Immature natural killer cell (primary cell): ENCODE measurements at regions not wholly inside any gene's neighbourhood (a gene's known extent, or its start where the extent isn't known, plus 50 kb on each side); places are given as distances from the start of the nearest gene placed in this dataset.

Experiments used
- DNase-seq, 3 donors: peaks; one replicate each; pipeline ENCODE4 v3.0.0; 2022; ENCODE audit warnings: mixed read lengths in 1 of 3
- H3K27ac Mint-ChIP-seq, 6 donors: one replicate each; pipeline ENCODE4 v1.8.0; 2020; ENCODE audit warnings: mixed read lengths in 6 of 6, mild to moderate bottlenecking in 5 of 6, inconsistent platforms in 4 of 6, moderate library complexity in 3 of 6
- H3K27me3 Mint-ChIP-seq, 3 donors: one replicate each; pipeline ENCODE4 v1.8.0; 2020 to 2021; ENCODE audit warnings: low read depth in 3 of 3, mild to moderate bottlenecking in 3 of 3, mixed read lengths in 3 of 3, moderate library complexity in 3 of 3, inconsistent platforms in 1 of 3
- H3K36me3 Mint-ChIP-seq, 3 donors: one replicate each; pipeline ENCODE4 v1.8.0; 2020; ENCODE audit warnings: mixed read lengths in 3 of 3, inconsistent platforms in 2 of 3, mild to moderate bottlenecking in 2 of 3
- H3K4me1 Mint-ChIP-seq, 2 donors: one replicate each; pipeline ENCODE4 v1.8.0; 2020; ENCODE audit warnings: inconsistent platforms in 2 of 2, mild to moderate bottlenecking in 2 of 2, mixed read lengths in 2 of 2, moderate library complexity in 1 of 2
- H3K4me3 Mint-ChIP-seq, 5 donors: one replicate each; pipeline ENCODE4 v1.8.0; 2020; ENCODE audit warnings: mild to moderate bottlenecking in 5 of 5, mixed read lengths in 5 of 5, inconsistent platforms in 3 of 5, moderate library complexity in 3 of 5
- H3K9me3 Mint-ChIP-seq, 6 donors: one replicate each; pipeline ENCODE4 v1.8.0; 2020; ENCODE audit warnings: mild to moderate bottlenecking in 6 of 6, mixed read lengths in 6 of 6, inconsistent platforms in 4 of 6, moderate library complexity in 3 of 6

- H3K4me1 Mint-ChIP-seq = no peaks in the 10 kb centered on the region
- H3K9me3 Mint-ChIP-seq = peaks cover 0 to 7% (median 5%) of the 10 kb centered on the region in 6 donors
- peaks cover 0 to 6% (median 3%) of the 10 kb centered on the region in 3 donors for H3K27me3 Mint-ChIP-seq
- DNase-seq = no peak
- H3K27ac Mint-ChIP-seq = no peak overlapping the region
- no peaks in the 10 kb centered on the region for H3K36me3 Mint-ChIP-seq
- no peak overlapping the region for H3K4me3 Mint-ChIP-seq
Observed at GRCh38 chrX:94977562-94977961, 1303.6 kb downstream of the FAM133A start.

GRCh38 chrX:94977986-94978385, 1304.0 kb downstream of the FAM133A start:
- H3K27me3 Mint-ChIP-seq = peaks cover 0 to 6% (median 3%) of the 10 kb centered on the region in 3 donors
- H3K4me1 Mint-ChIP-seq = no peaks in the 10 kb centered on the region
- H3K36me3 Mint-ChIP-seq = no peaks in the 10 kb centered on the region
- no peak for DNase-seq
- peaks cover 0 to 7% (median 5%) of the 10 kb centered on the region in 6 donors for H3K9me3 Mint-ChIP-seq
- no peak overlapping the region for H3K4me3 Mint-ChIP-seq
- no peak overlapping the region for H3K27ac Mint-ChIP-seq
